WTC11 (cell line): ENCODE measurements at regions not wholly inside any gene's neighbourhood (a gene's known extent, or its start where the extent isn't known, plus 50 kb on each side); places are given as distances from the start of the nearest gene placed in this dataset.

Experiments
- ATAC-seq: fragments of 200-7000 bp; cut with Tn5 transposase; 2 replicates; pipeline ENCODE4 v1.10.0; 2021; ENCODE audit warnings: mild to moderate bottlenecking, moderate library complexity
- CTCF ChIA-PET: fragments of 300-600 bp; sonication (Branson Sonifier 250); formaldehyde crosslinking; loops from one replicate; lab custom pipeline; 2021; ENCODE audit warnings: antibody characterized with exemption; lab: Charles Lee
- POLR2A ChIA-PET: fragments of 350-600 bp; sonication (Branson Sonifier 250); formaldehyde crosslinking; loops from one replicate; lab custom pipeline; 2021; ENCODE audit warnings: antibody characterized with exemption; lab: Charles Lee
- DNase-seq: peaks from one replicate; pipeline ENCODE4 v3.0.0; 2021; ENCODE audit warnings: low spot score
- H3K27ac Mint-ChIP-seq: 2 replicates; pipeline ENCODE4 v1.8.0; 2021; ENCODE audit warnings: mixed read lengths
- H3K27me3 Mint-ChIP-seq: 2 replicates; pipeline ENCODE4 v1.8.0; 2021; ENCODE audit warnings: low read depth, mild to moderate bottlenecking, moderate library complexity, mixed read lengths
- H3K36me3 Mint-ChIP-seq: 2 replicates; pipeline ENCODE4 v1.8.0; 2021; ENCODE audit warnings: mixed read lengths
- H3K4me1 Mint-ChIP-seq: 2 replicates; pipeline ENCODE4 v1.8.0; 2022; ENCODE audit warnings: mixed read lengths
- H3K4me3 Mint-ChIP-seq: 2 replicates; pipeline ENCODE4 v1.8.0; 2021; ENCODE audit warnings: mild to moderate bottlenecking, moderate library complexity, mixed read lengths
- H3K9me3 Mint-ChIP-seq: 2 replicates; pipeline ENCODE4 v1.8.0; 2021; ENCODE audit warnings: mixed read lengths
- FOXK1 ChIP-seq: sonication (generic); formaldehyde crosslinking; IDR thresholded peaks from 2 replicates; pipeline ENCODE4 v1.8.0; 2022; ENCODE audit warnings: mild to moderate bottlenecking, moderate library complexity, missing genetic modification reagents
- GABPB1 ChIP-seq: sonication (generic); formaldehyde crosslinking; IDR thresholded peaks from 2 replicates; pipeline ENCODE4 v1.8.1; 2023; ENCODE audit warnings: mild to moderate bottlenecking, missing genetic modification reagents
- MYBL2 ChIP-seq: sonication (generic); formaldehyde crosslinking; IDR thresholded peaks from 2 replicates; pipeline ENCODE4 v1.8.1; 2023; ENCODE audit warnings: mild to moderate bottlenecking, moderate library complexity, missing genetic modification reagents
- NFATC4 ChIP-seq: fragments of 250-450 bp; sonication (Bioruptor Pico); IDR thresholded peaks from 2 replicates; pipeline ENCODE4 v1.9.0; 2021; ENCODE audit warnings: mild to moderate bottlenecking
- NFE2L1 ChIP-seq: sonication (generic); formaldehyde crosslinking; IDR thresholded peaks from 2 replicates; pipeline ENCODE4 v1.8.1; 2023; ENCODE audit warnings: missing genetic modification reagents
- NR1H2 ChIP-seq: sonication (generic); formaldehyde crosslinking; IDR thresholded peaks from 2 replicates; pipeline ENCODE4 v1.9.0; 2021; ENCODE audit warnings: mild to moderate bottlenecking, moderate library complexity, missing genetic modification reagents
- PRDM15 ChIP-seq: sonication (generic); formaldehyde crosslinking; IDR thresholded peaks from 2 replicates; pipeline ENCODE4 v1.8.0; 2022; ENCODE audit warnings: missing genetic modification reagents
- RELA ChIP-seq: sonication (generic); formaldehyde crosslinking; IDR thresholded peaks from 2 replicates; pipeline ENCODE4 v1.8.1; 2022; ENCODE audit warnings: missing genetic modification reagents, mild to moderate bottlenecking, borderline replicate concordance
- SMAD3 ChIP-seq: sonication (generic); formaldehyde crosslinking; IDR thresholded peaks from 2 replicates; pipeline ENCODE4 v1.8.0; 2022; ENCODE audit warnings: missing genetic modification reagents, mild to moderate bottlenecking, borderline replicate concordance
- SOX15 ChIP-seq: fragments of 250-450 bp; sonication (Bioruptor Pico); IDR thresholded peaks from 2 replicates; pipeline ENCODE4 v1.9.0; 2021; ENCODE audit warnings: mild to moderate bottlenecking
- STAT6 ChIP-seq: sonication (generic); formaldehyde crosslinking; conservative IDR thresholded peaks from 2 replicates; pipeline ENCODE4 v1.8.1; 2023; ENCODE audit warnings: mild to moderate bottlenecking, low read depth, missing genetic modification reagents, moderate library complexity
- TEAD4 ChIP-seq: sonication (generic); formaldehyde crosslinking; IDR thresholded peaks from 2 replicates; pipeline ENCODE4 v1.8.0; 2022; ENCODE audit warnings: mild to moderate bottlenecking, missing genetic modification reagents
- ZNF121 ChIP-seq: sonication (generic); formaldehyde crosslinking; IDR thresholded peaks from 2 replicates; pipeline ENCODE4 v1.8.0; 2023; ENCODE audit warnings: missing genetic modification reagents
- ZNF138 ChIP-seq: sonication (generic); formaldehyde crosslinking; conservative IDR thresholded peaks from 2 replicates; pipeline ENCODE4 v1.8.1; 2022; ENCODE audit warnings: mild to moderate bottlenecking, moderate library complexity, missing genetic modification reagents
- ZNF423 ChIP-seq: fragments of 250-450 bp; sonication (Bioruptor Pico); IDR thresholded peaks from 2 replicates; pipeline ENCODE4 v2.1.2; 2022; ENCODE audit warnings: mild to moderate bottlenecking, moderate library complexity
- ZNF671 ChIP-seq: fragments of 250-450 bp; sonication (Bioruptor Pico); IDR thresholded peaks from 2 replicates; pipeline ENCODE4 v1.8.0; 2021; ENCODE audit warnings: mild to moderate bottlenecking
- TF ChIP-seq, protein P1 (sequence below): sonication (generic); formaldehyde crosslinking; IDR thresholded peaks from 2 replicates; pipeline ENCODE4 v1.8.1; 2022; ENCODE audit warnings: missing genetic modification reagents, borderline replicate concordance
- TF ChIP-seq, protein P2 (sequence below): sonication (generic); formaldehyde crosslinking; IDR thresholded peaks from 2 replicates; pipeline ENCODE4 v1.8.0; 2022; ENCODE audit warnings: mild to moderate bottlenecking, missing genetic modification reagents

GRCh38 chr10:3636356-3637181 lies 148.4 kb downstream of the KLF6 start:
- DNase-seq: no peak
- Mint-ChIP-seq H3K4me1 (peaks cover 10% of the 10 kb centered on the region), H3K27me3 (no peaks in the 10 kb centered on the region), H3K36me3 (no peaks in the 10 kb centered on the region), H3K27ac (no peak overlapping the region), H3K4me3 (no peak overlapping the region), H3K9me3 (peaks cover 5% of the 10 kb centered on the region; the same call in 1 of the 2 replicates)
- no peak for TF ChIP-seq RELA (CRISPR knock-in tag)
- TF ChIP-seq, protein P1, sequence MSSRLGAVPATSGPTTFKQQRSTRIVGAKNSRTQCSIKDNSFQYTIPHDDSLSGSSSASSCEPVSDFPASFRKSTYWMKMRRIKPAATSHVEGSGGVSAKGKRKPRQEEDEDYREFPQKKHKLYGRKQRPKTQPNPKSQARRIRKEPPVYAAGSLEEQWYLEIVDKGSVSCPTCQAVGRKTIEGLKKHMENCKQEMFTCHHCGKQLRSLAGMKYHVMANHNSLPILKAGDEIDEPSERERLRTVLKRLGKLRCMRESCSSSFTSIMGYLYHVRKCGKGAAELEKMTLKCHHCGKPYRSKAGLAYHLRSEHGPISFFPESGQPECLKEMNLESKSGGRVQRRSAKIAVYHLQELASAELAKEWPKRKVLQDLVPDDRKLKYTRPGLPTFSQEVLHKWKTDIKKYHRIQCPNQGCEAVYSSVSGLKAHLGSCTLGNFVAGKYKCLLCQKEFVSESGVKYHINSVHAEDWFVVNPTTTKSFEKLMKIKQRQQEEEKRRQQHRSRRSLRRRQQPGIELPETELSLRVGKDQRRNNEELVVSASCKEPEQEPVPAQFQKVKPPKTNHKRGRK (CRISPR knock-in tag): no peak
- TF ChIP-seq NFE2L1 (CRISPR knock-in tag): no peak
- no peak for TF ChIP-seq GABPB1 (CRISPR knock-in tag)
- no peak for TF ChIP-seq NFATC4 (CRISPR knock-in tag)
- TF ChIP-seq FOXK1: no peak
- POLR2A ChIA-PET: no interaction called here
- ATAC-seq: no peak
- CTCF ChIA-PET: interaction anchor here (0.7 kb wide), 2 partner anchors 24 to 1109 kb away, joined by 4 read pairs; no protein-coding TSS in a partner anchor

DNA sequence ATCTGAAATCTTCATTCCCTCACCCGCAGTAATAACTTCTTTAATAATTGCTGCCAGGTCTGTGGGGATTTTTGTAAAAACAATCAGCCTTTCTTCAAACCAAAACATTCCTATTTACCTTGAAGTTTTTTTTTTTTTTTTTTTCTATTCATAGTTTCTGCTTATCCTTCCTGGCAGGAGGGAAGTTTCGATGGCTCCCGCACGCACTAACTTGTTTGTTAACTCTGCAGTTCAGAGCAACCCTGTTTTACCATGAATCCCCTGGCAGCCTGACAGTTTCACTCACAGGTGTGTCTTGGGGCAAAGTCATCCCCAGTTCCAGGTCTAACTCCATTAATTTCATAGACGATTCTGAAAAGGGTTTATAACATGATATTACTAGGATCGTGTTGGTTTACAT lies 149.3 kb downstream of the KLF6 start:
- peaks cover 10% of the 10 kb centered on the region for H3K4me1 Mint-ChIP-seq

More for the DNA sequence above, 149.3 kb downstream of the KLF6 start:
- H3K9me3 Mint-ChIP-seq: peaks cover 10% of the 10 kb centered on the region; the same call in 1 of the 2 replicates
- peak overlapping the region; percentile 95 for H3K27ac Mint-ChIP-seq
- TF ChIP-seq MYBL2 (CRISPR knock-in tag): no peak
- no peak for TF ChIP-seq SMAD3 (CRISPR knock-in tag)
- TF ChIP-seq STAT6 (CRISPR knock-in tag): no peak
- no peak for TF ChIP-seq ZNF423
- TF ChIP-seq, protein P2, sequence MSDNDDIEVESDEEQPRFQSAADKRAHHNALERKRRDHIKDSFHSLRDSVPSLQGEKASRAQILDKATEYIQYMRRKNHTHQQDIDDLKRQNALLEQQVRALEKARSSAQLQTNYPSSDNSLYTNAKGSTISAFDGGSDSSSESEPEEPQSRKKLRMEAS (CRISPR knock-in tag): no peak
- no peak for TF ChIP-seq GABPB1 (CRISPR knock-in tag)
- TF ChIP-seq ZNF138 (CRISPR knock-in tag): no peak
- no peak for TF ChIP-seq ZNF671
- no peak for TF ChIP-seq TEAD4
- no peak for TF ChIP-seq ZNF121
- TF ChIP-seq NR1H2: no peak
- TF ChIP-seq PRDM15 (CRISPR knock-in tag): no peak
- TF ChIP-seq SOX15 (CRISPR knock-in tag): no peak
- DNase-seq (no peak), ATAC-seq (no peak)
- H3K36me3 Mint-ChIP-seq: no peaks in the 10 kb centered on the region
- H3K27me3 Mint-ChIP-seq: no peaks in the 10 kb centered on the region
- ChIA-PET POLR2A (no interaction called here), CTCF (interaction anchor here (0.7 kb wide), 1 partner anchor 25 kb away, joined by 4 read pairs; no protein-coding TSS in a partner anchor)
- H3K4me3 Mint-ChIP-seq: no peak overlapping the region
